ENCODE measurements at regions not wholly inside any gene's neighbourhood (a gene's known extent, or its start where the extent isn't known, plus 50 kb on each side); places are given as distances from the start of the nearest gene placed in this dataset.

- Histone ChIP-seq H3K36me3 (ENCODE audit: insufficient read depth, low read length) (no peaks in the 10 kb centered on the region), H3K9ac (ENCODE audit: low read depth, low read length) (no peak overlapping the region), H3K4me1 (ENCODE audit: insufficient read depth, low read length) (no peaks in the 10 kb centered on the region; the same call in 1 of the 2 replicates), H3K9me3 (ENCODE audit: control insufficient read depth, insufficient read depth, low read length) (no peaks in the 10 kb centered on the region)
Observed at GRCh38 chr10:59098831-59099452, 77.5 kb upstream of the PHYHIPL start.

GRCh38 chr10:59099481-59099880, 77.0 kb upstream of the PHYHIPL start:
- Histone ChIP-seq H3K4me1 (ENCODE audit: insufficient read depth, low read length) (no peaks in the 10 kb centered on the region; the same call in 1 of the 2 replicates), H3K9me3 (ENCODE audit: control insufficient read depth, insufficient read depth, low read length) (no peaks in the 10 kb centered on the region), H3K36me3 (ENCODE audit: insufficient read depth, low read length) (no peaks in the 10 kb centered on the region), H3K9ac (ENCODE audit: low read depth, low read length) (no peak overlapping the region)

- Histone ChIP-seq H3K9ac (ENCODE audit: low read depth, low read length) (no peak overlapping the region), H3K36me3 (ENCODE audit: insufficient read depth, low read length) (no peaks in the 10 kb centered on the region), H3K4me1 (ENCODE audit: insufficient read depth, low read length) (no peaks in the 10 kb centered on the region; the same call in 1 of the 2 replicates), H3K9me3 (ENCODE audit: control insufficient read depth, insufficient read depth, low read length) (no peaks in the 10 kb centered on the region)
Observed at GRCh38 chr10:59102394-59102793, 74.0 kb upstream of the PHYHIPL start.

- H3K4me1 ChIP-seq (ENCODE audit: insufficient read depth, low read length), result no peaks in the 10 kb centered on the region; the same call in 1 of the 2 replicates
- H3K36me3 ChIP-seq (ENCODE audit: insufficient read depth, low read length), result no peaks in the 10 kb centered on the region
- no peaks in the 10 kb centered on the region for H3K9me3 ChIP-seq (ENCODE audit: control insufficient read depth, insufficient read depth, low read length)
- no peak overlapping the region for H3K9ac ChIP-seq (ENCODE audit: low read depth, low read length)
Observed at GRCh38 chr10:59104186-59104585, 72.3 kb upstream of the PHYHIPL start.

- Histone ChIP-seq H3K4me1 (ENCODE audit: insufficient read depth, low read length) (no peaks in the 10 kb centered on the region; the same call in 1 of the 2 replicates), H3K9ac (ENCODE audit: low read depth, low read length) (no peak overlapping the region), H3K36me3 (ENCODE audit: insufficient read depth, low read length) (no peaks in the 10 kb centered on the region), H3K9me3 (ENCODE audit: control insufficient read depth, insufficient read depth, low read length) (no peaks in the 10 kb centered on the region)
Observed at GRCh38 chr10:59106441-59106840, 70.0 kb upstream of the PHYHIPL start.

- no peaks in the 10 kb centered on the region; the same call in 1 of the 2 replicates for H3K4me1 ChIP-seq (ENCODE audit: insufficient read depth, low read length)
- no peak overlapping the region for H3K9ac ChIP-seq (ENCODE audit: low read depth, low read length)
- no peaks in the 10 kb centered on the region for H3K9me3 ChIP-seq (ENCODE audit: control insufficient read depth, insufficient read depth, low read length)
- H3K36me3 ChIP-seq (ENCODE audit: insufficient read depth, low read length), result no peaks in the 10 kb centered on the region
Observed at GRCh38 chr10:59107147-59107546, 69.3 kb upstream of the PHYHIPL start.

- Histone ChIP-seq H3K9ac (ENCODE audit: low read depth, low read length) (no peak overlapping the region), H3K4me1 (ENCODE audit: insufficient read depth, low read length) (no peaks in the 10 kb centered on the region; the same call in 1 of the 2 replicates), H3K9me3 (ENCODE audit: control insufficient read depth, insufficient read depth, low read length) (no peaks in the 10 kb centered on the region), H3K36me3 (ENCODE audit: insufficient read depth, low read length) (no peaks in the 10 kb centered on the region)
Observed at GRCh38 chr10:59108296-59108870, 68.1 kb upstream of the PHYHIPL start.

- Histone ChIP-seq H3K9ac (ENCODE audit: low read depth, low read length) (no peak overlapping the region), H3K9me3 (ENCODE audit: control insufficient read depth, insufficient read depth, low read length) (no peaks in the 10 kb centered on the region), H3K4me1 (ENCODE audit: insufficient read depth, low read length) (no peaks in the 10 kb centered on the region; the same call in 1 of the 2 replicates), H3K36me3 (ENCODE audit: insufficient read depth, low read length) (no peaks in the 10 kb centered on the region)
Observed at GRCh38 chr10:59108886-59109288, 67.6 kb upstream of the PHYHIPL start.

GRCh38 chr10:59109826-59110225, 66.6 kb upstream of the PHYHIPL start:
- no peak overlapping the region for H3K9ac ChIP-seq (ENCODE audit: low read depth, low read length)
- H3K9me3 ChIP-seq (ENCODE audit: control insufficient read depth, insufficient read depth, low read length), result no peaks in the 10 kb centered on the region
- H3K36me3 ChIP-seq (ENCODE audit: insufficient read depth, low read length), result no peaks in the 10 kb centered on the region
- no peaks in the 10 kb centered on the region for H3K4me1 ChIP-seq (ENCODE audit: insufficient read depth, low read length)

GRCh38 chr10:59124187-59124586, 52.3 kb upstream of the PHYHIPL start:
- Histone ChIP-seq H3K4me1 (ENCODE audit: insufficient read depth, low read length) (no peaks in the 10 kb centered on the region), H3K9me3 (ENCODE audit: control insufficient read depth, insufficient read depth, low read length) (no peaks in the 10 kb centered on the region), H3K36me3 (ENCODE audit: insufficient read depth, low read length) (no peaks in the 10 kb centered on the region), H3K9ac (ENCODE audit: low read depth, low read length) (no peak overlapping the region)

- H3K4me1 ChIP-seq (ENCODE audit: insufficient read depth, low read length), result no peaks in the 10 kb centered on the region
- H3K9me3 ChIP-seq (ENCODE audit: control insufficient read depth, insufficient read depth, low read length), result no peaks in the 10 kb centered on the region
- H3K9ac ChIP-seq (ENCODE audit: low read depth, low read length), result no peak overlapping the region
Observed at GRCh38 chr10:59125666-59126065, 50.8 kb upstream of the PHYHIPL start.

GRCh38 chr10:59126261-59126660, 50.2 kb upstream of the PHYHIPL start:
- no peaks in the 10 kb centered on the region for H3K9me3 ChIP-seq (ENCODE audit: control insufficient read depth, insufficient read depth, low read length)

More at GRCh38 chr10:59125666-59126065, 50.8 kb upstream of the PHYHIPL start:
- H3K36me3 ChIP-seq (ENCODE audit: insufficient read depth, low read length), result no peaks in the 10 kb centered on the region

More at GRCh38 chr10:59126261-59126660, 50.2 kb upstream of the PHYHIPL start:
- Histone ChIP-seq H3K9ac (ENCODE audit: low read depth, low read length) (no peak overlapping the region), H3K36me3 (ENCODE audit: insufficient read depth, low read length) (no peaks in the 10 kb centered on the region), H3K4me1 (ENCODE audit: insufficient read depth, low read length) (no peaks in the 10 kb centered on the region)
